PC-3 (cell line): ENCODE measurements at regions not wholly inside any gene's neighbourhood (a gene's known extent, or its start where the extent isn't known, plus 50 kb on each side); places are given as distances from the start of the nearest gene placed in this dataset.

Experiments
- ATAC-seq: fragments of 200-7000 bp; cut with Tn5 transposase; 2 replicates; pipeline ENCODE4 v1.9.1; 2020; ENCODE audit warnings: mild to moderate bottlenecking, moderate library complexity
- BruUV-seq: library from RNA; stranded (reverse); fragments of 400-500 nt; replicated peaks from 2 replicates; lab custom pipeline; 2021; lab: Mats Ljungman, UMichigan
- CTCF ChIA-PET: fragments of 300-600 bp; sonication (Branson Sonifier 250); formaldehyde crosslinking; loops from one replicate; lab custom pipeline; 2022; ENCODE audit warnings: antibody characterized with exemption; lab: Charles Lee
- POLR2A ChIA-PET: fragments of 300-600 bp; sonication (Branson Sonifier 250); formaldehyde crosslinking; loops from one replicate; lab custom pipeline; 2022; ENCODE audit warnings: antibody characterized with exemption; ENCODE audit not compliant: unreplicated experiment; lab: Charles Lee
- DNase-seq: peaks from one replicate; pipeline ENCODE4 v3.0.0-alpha.2; 2015
- H2AFZ ChIP-seq: fragments of 300-600 bp; sonication (generic); 2 replicates; pipeline ENCODE4 v1.6.0; 2016; ENCODE audit warnings: antibody characterized with exemption, low read length
- H3F3A ChIP-seq: fragments of 300-600 bp; sonication (generic); one replicate; pipeline ENCODE4 v1.6.0; 2017; ENCODE audit warnings: antibody characterized with exemption, low read length, control low read depth, mild to moderate bottlenecking; ENCODE audit not compliant: unreplicated experiment
- H3K27ac ChIP-seq: fragments of 300-600 bp; sonication (generic); 2 replicates; pipeline ENCODE4 v1.5.1; 2016; ENCODE audit warnings: mild to moderate bottlenecking, low read length
- H3K27me3 ChIP-seq: fragments of 300-600 bp; sonication (generic); 2 replicates; pipeline ENCODE4 v1.6.1; 2016; ENCODE audit warnings: low read length, mixed read lengths
- H3K36me3 ChIP-seq: fragments of 300-600 bp; sonication (generic); 2 replicates; pipeline ENCODE4 v1.6.1; 2016; ENCODE audit warnings: low read depth, mixed run types, low read length, mixed read lengths
- H3K4me1 ChIP-seq: fragments of 300-600 bp; sonication (generic); 2 replicates; pipeline ENCODE4 v1.5.1; 2016; ENCODE audit warnings: low read length; ENCODE audit not compliant: insufficient read depth
- H3K4me2 ChIP-seq: fragments of 300-600 bp; sonication (generic); 2 replicates; pipeline ENCODE4 v1.6.0; 2016; ENCODE audit warnings: low read length
- H3K4me3 ChIP-seq: fragments of 300-600 bp; sonication (generic); 2 replicates; pipeline ENCODE4 v1.5.1; 2016; ENCODE audit warnings: mild to moderate bottlenecking, low read length, mixed read lengths
- H3K79me2 ChIP-seq: fragments of 300-600 bp; sonication (generic); 2 replicates; pipeline ENCODE4 v1.6.1; 2017; ENCODE audit warnings: low read length, mixed read lengths
- H3K9ac ChIP-seq: fragments of 300-600 bp; sonication (generic); 2 replicates; pipeline ENCODE4 v1.6.0; 2016; ENCODE audit warnings: mild to moderate bottlenecking, low read length
- H3K9me2 ChIP-seq: fragments of 300-600 bp; sonication (generic); replicated peaks from 2 replicates; pipeline ENCODE4 v1.6.1; 2016; ENCODE audit warnings: mixed run types, low read length, mixed read lengths
- H3K9me3 ChIP-seq: fragments of 300-600 bp; sonication (generic); 2 replicates; pipeline ENCODE4 v1.6.1; 2016; ENCODE audit warnings: low read length, mixed read lengths
- H4K20me1 ChIP-seq: fragments of 300-600 bp; sonication (generic); 2 replicates; pipeline ENCODE4 v1.6.1; 2016; ENCODE audit warnings: low read length, mixed read lengths
- EZH2 ChIP-seq: fragments of 300-600 bp; sonication (generic); IDR thresholded peaks from one replicate; pipeline ENCODE4 v1.6.1; 2017; ENCODE audit warnings: antibody characterized with exemption, mild to moderate bottlenecking, low read length; ENCODE audit not compliant: unreplicated experiment
- EZH2phosphoT487 ChIP-seq: fragments of 300-600 bp; sonication (generic); IDR thresholded peaks from 2 replicates; pipeline ENCODE4 v1.6.1; 2018; ENCODE audit warnings: mild to moderate bottlenecking, antibody characterized with exemption, low read length, borderline replicate concordance
- intact Hi-C: fragments of 100-400 bp; cut with micrococcal nuclease; formaldehyde crosslinking; loops from 2 replicates; pipeline ENCODE4 v1.9.0; 2023
- TF ChIP-seq, protein P1 (sequence below): fragments of 300-600 bp; sonication (generic); conservative IDR thresholded peaks from 2 replicates; pipeline ENCODE4 v1.5.1; 2017; ENCODE audit warnings: antibody characterized with exemption, low read depth, mild to moderate bottlenecking, low read length

GRCh38 chr1:94716965-94717364 lies 103.2 kb upstream of the SLC44A3 start:
- Histone ChIP-seq H3K27ac (no peak overlapping the region), H4K20me1 (no peaks in the 10 kb centered on the region), H3K9me3 (no peaks in the 10 kb centered on the region), H3K9ac (no peak overlapping the region), H3K4me3 (no peak overlapping the region), H3K36me3 (no peaks in the 10 kb centered on the region), H2AFZ (no peak overlapping the region), H3K4me2 (no peak overlapping the region), H3K4me1 (peaks cover 12% of the 10 kb centered on the region), H3K9me2 (no peaks in the 10 kb centered on the region), H3K27me3 (no peaks in the 10 kb centered on the region), H3F3A (no peaks in the 10 kb centered on the region), H3K79me2 (no peaks in the 10 kb centered on the region)
- intact Hi-C loops, result no loop called here
- DNase-seq (no peak), ATAC-seq (no peak)
- POLR2A ChIA-PET, result no interaction called here
- TF ChIP-seq EZH2phosphoT487 (no peak), EZH2 (no peak)
- TF ChIP-seq, protein P1, sequence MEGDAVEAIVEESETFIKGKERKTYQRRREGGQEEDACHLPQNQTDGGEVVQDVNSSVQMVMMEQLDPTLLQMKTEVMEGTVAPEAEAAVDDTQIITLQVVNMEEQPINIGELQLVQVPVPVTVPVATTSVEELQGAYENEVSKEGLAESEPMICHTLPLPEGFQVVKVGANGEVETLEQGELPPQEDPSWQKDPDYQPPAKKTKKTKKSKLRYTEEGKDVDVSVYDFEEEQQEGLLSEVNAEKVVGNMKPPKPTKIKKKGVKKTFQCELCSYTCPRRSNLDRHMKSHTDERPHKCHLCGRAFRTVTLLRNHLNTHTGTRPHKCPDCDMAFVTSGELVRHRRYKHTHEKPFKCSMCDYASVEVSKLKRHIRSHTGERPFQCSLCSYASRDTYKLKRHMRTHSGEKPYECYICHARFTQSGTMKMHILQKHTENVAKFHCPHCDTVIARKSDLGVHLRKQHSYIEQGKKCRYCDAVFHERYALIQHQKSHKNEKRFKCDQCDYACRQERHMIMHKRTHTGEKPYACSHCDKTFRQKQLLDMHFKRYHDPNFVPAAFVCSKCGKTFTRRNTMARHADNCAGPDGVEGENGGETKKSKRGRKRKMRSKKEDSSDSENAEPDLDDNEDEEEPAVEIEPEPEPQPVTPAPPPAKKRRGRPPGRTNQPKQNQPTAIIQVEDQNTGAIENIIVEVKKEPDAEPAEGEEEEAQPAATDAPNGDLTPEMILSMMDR, result no peak
- CTCF ChIA-PET, result no interaction called here
- BruUV-seq, result no TSS peak

DNA sequence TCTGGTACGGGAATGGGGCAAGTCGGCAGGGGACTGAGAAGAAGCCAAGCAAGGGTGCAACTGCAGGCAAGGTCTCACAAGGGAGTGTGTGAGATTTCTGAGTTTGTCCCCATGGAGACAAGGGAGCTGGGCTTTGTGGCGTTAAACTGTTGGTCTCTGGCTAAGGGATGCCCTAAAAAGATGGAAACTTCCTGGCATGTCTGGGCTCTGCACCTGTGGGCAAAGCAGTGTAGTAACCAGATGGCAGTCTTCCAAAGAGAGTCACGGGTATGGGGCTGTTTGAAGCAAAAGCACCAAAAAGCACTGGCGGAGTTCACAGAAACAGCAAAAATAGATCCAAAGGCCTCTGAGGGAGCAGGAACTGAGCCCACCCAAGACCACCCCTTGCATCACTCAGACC lies 104.8 kb upstream of the SLC44A3 start:
- ChIA-PET POLR2A (no interaction called here), CTCF (no interaction called here)
- H3K36me3 ChIP-seq, result no peaks in the 10 kb centered on the region
- no peaks in the 10 kb centered on the region for H3K27me3 ChIP-seq
- H3K9ac ChIP-seq, result no peak overlapping the region
- no peaks in the 10 kb centered on the region for H3K9me2 ChIP-seq
- intact Hi-C loops, result no loop called here
- no peaks in the 10 kb centered on the region for H4K20me1 ChIP-seq
- H3K79me2 ChIP-seq, result no peaks in the 10 kb centered on the region
- H3K27ac ChIP-seq, result no peak overlapping the region
- H2AFZ ChIP-seq, result no peak overlapping the region
- no peaks in the 10 kb centered on the region for H3F3A ChIP-seq
- H3K4me3 ChIP-seq, result no peak overlapping the region
- no peak for TF ChIP-seq EZH2
- TF ChIP-seq, protein P1, result no peak
- TF ChIP-seq EZH2phosphoT487, result no peak
- DNase-seq (no peak), ATAC-seq (no peak)
- no peak overlapping the region for H3K4me2 ChIP-seq
- peaks cover 12% of the 10 kb centered on the region for H3K4me1 ChIP-seq
- BruUV-seq, result no TSS peak
- no peaks in the 10 kb centered on the region for H3K9me3 ChIP-seq

- Histone ChIP-seq H2AFZ (no peak overlapping the region), H3K79me2 (no peaks in the 10 kb centered on the region), H3K4me1 (peaks cover 12% of the 10 kb centered on the region), H3K27me3 (no peaks in the 10 kb centered on the region), H3K27ac (no peak overlapping the region), H3K4me2 (no peak overlapping the region), H3K9me3 (no peaks in the 10 kb centered on the region), H3K36me3 (no peaks in the 10 kb centered on the region), H3F3A (no peaks in the 10 kb centered on the region), H3K9ac (no peak overlapping the region), H3K9me2 (no peaks in the 10 kb centered on the region), H4K20me1 (no peaks in the 10 kb centered on the region), H3K4me3 (no peak overlapping the region)
- intact Hi-C loops, result no loop called here
- TF ChIP-seq EZH2 (no peak), EZH2phosphoT487 (no peak)
- TF ChIP-seq, protein P1, result no peak
- no TSS peak for BruUV-seq
- ATAC-seq, result no peak
- POLR2A ChIA-PET, result no interaction called here
- no peak for DNase-seq
- CTCF ChIA-PET, result no interaction called here
Observed at GRCh38 chr1:94714552-94714951, 105.6 kb upstream of the SLC44A3 start.
